GM18505 (cell line): ENCODE measurements at regions not wholly inside any gene's neighbourhood (a gene's known extent, or its start where the extent isn't known, plus 50 kb on each side); places are given as distances from the start of the nearest gene placed in this dataset.

Experiments
- ATAC-seq: cut with Tn5 transposase; IDR thresholded peaks from one replicate; pipeline ENCODE4 v1.9.1; 2021; ENCODE audit not compliant: unreplicated experiment
- POLR2A ChIP-seq: IDR thresholded peaks from 4 replicates; pipeline ENCODE4 v1.6.1; 2011; ENCODE audit warnings: borderline replicate concordance; ENCODE audit not compliant: insufficient read depth, insufficient read length; ENCODE audit errors: extremely low read depth

GRCh38 chr2:121976926-121977325, 221.5 kb downstream of the TSN start:
- no peak for TF ChIP-seq POLR2A
- no peak for ATAC-seq

- TF ChIP-seq POLR2A, result no peak
- no peak for ATAC-seq
These were observed 221.9 kb downstream of the TSN start for GRCh38 chr2:121977326-121977725.

- ATAC-seq, result no peak
- no peak for TF ChIP-seq POLR2A
These were observed 237.2 kb downstream of the TSN start for GRCh38 chr2:121992700-121993099.

GRCh38 chr2:121993682-121994081, 238.2 kb downstream of the TSN start:
- ATAC-seq, result no peak
- TF ChIP-seq POLR2A, result no peak

- TF ChIP-seq POLR2A, result no peak
- ATAC-seq, result peak; percentile 48
These were observed 239.1 kb downstream of the TSN start for GRCh38 chr2:121994238-121995206.

- ATAC-seq, result no peak
- no peak for TF ChIP-seq POLR2A
These were observed 243.3 kb downstream of the TSN start for GRCh38 chr2:121998751-121999150.

GRCh38 chr2:121999264-121999663, 243.8 kb downstream of the TSN start:
- TF ChIP-seq POLR2A, result no peak
- no peak for ATAC-seq

GRCh38 chr2:122000556-122001340, 245.3 kb downstream of the TSN start:
- ATAC-seq, result no peak

GRCh38 chr2:122001441-122001874, 246.0 kb downstream of the TSN start:
- no peak for ATAC-seq
- no peak for TF ChIP-seq POLR2A

More at GRCh38 chr2:122000556-122001340, 245.3 kb downstream of the TSN start:
- no peak for TF ChIP-seq POLR2A

GRCh38 chr2:122003196-122003940, 247.9 kb downstream of the TSN start:
- TF ChIP-seq POLR2A, result no peak
- ATAC-seq, result no peak

- TF ChIP-seq POLR2A, result no peak
- ATAC-seq, result no peak
These were observed 251.7 kb downstream of the TSN start for GRCh38 chr2:122007126-122007525.

GRCh38 chr2:122007577-122007976, 252.1 kb downstream of the TSN start:
- no peak for TF ChIP-seq POLR2A
- no peak for ATAC-seq

- ATAC-seq, result no peak
- no peak for TF ChIP-seq POLR2A
These were observed 254.1 kb downstream of the TSN start for GRCh38 chr2:122009561-122009960.
